Activated CD4-positive, alpha-beta T cell treated with anti-CD3 and anti-CD28 coated beads for 48 hours (primary cell): ENCODE measurements at regions not wholly inside any gene's neighbourhood (a gene's known extent, or its start where the extent isn't known, plus 50 kb on each side); places are given as distances from the start of the nearest gene placed in this dataset.
A peak's percentile ranks its signal among the peaks of the same experiment; 100 is the strongest.
"Not testable (repeated sequence)": the region's sequence is repeated elsewhere in the genome, so short reads cannot be mapped to it uniquely, and the experiment has no call there.

Experiments
- DNase-seq: peaks from one replicate; pipeline ENCODE4 v3.0.0-alpha.2; 2020

DNA sequence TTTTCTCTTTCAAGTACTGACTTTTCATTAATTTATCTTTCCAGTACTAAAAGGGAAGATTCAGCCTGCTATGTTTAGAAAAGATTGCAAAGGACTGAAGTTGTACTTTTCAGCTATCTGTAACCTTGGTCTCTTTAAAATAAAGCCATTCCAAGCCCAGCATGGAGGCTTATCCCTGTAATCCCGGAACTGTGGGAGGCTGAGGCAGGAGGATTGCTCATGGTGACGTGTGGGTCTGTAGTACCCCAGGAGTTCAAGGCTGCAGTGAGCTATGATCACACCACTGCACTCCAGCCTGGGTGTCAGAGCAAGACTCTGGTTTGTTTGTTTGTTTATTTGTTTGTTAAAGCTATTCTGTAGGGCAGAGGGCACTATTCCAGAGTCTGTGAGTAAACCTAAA is 50.6 kb upstream of the TMEM170B start:
- no peak for DNase-seq

DNA sequence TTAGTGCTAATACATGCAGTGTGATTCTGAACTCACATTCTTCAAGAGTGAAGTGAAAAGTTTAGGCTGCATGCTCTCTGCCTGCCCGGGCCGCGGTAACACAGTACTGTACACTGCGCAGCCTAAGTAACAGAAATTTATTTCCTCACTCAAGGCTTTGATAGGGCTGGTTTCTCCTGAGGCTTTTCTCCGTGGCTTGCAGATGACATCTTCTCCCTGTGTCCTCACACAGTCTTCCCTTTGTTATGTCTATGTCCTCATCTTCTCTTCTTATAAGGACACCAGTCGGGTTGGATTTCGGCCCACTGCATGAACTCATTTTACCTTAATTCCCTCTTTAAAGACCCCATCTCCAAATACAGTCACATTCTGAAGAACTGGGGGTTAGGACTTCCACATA is 51.1 kb upstream of the TMEM170B start:
- DNase-seq: no peak

DNA sequence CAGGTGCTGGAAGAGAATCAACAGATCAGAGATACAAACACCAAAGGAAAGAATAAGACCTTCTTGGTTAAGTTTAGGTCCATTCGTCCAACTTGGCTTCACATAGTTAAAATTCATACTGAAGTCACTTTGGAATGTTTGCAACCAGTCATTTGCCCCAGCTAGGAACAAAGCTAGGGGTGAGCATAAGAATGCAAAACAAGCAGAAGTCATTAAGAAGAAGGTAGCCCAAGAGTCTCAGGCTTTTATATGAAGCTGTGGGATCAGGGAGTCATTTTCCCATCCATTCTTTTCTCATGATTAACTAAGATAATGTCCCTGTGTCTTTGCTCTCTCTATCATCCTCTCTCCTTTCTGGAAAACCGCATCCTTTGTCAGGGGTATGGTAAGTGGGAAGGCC is 51.5 kb upstream of the TMEM170B start:
- no peak for DNase-seq

DNA sequence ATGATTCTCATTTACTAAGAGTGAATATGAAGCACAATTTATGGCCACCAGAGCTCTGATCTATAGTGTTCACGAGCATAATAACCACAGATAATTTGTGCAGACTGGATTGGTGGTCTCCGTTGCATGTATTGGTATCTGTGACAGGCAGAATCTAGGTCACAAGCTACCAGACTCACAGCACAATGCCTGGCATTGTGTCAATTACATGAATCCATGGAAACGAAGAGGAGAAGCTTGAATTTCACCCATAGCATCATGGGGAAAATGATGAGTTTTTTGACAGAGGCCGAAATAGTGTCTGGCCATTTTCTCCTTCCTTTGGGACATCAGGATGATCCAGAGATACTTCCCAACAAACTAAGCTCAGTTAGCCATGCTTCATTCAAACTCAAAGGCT is 52.3 kb upstream of the TMEM170B start:
- no peak for DNase-seq

DNA sequence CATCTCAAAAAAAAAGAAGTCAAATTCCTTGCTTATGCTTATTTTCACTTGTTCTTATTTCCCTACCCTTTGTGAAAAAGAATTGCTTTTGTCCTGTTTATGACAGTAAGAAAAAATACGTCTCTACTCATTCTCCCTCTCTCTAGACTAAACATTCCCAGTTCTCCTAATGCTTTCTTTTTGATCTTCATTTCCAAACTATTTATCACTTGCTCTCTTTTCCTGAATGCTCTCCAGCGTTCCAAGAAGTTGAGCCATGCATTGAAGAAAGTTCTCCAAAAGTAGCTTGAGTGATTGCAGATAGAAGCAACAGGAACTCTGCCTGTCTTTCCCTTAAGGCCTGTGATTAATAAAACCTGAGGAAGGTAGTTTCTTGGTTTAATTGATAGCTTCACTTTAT is 53.1 kb upstream of the TMEM170B start:
- DNase-seq: no peak

DNA sequence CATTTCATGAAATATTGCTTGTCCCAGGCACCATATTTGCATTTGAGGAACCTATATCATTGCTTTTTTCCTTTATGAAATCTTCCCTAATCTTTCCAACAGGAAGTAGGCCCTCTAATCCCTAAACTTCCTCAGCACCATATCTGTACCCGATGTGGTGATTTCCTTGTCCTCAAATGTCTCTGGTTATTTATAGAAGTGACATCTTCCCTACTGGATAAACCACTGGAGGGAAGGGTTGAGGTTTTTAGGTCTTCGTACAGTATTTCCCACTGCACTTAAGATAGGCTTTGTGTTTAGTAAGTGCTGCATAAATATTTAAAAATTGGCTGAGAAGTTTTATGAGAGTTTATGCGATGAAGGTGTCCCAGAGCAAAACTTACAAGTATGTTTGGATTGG is 54.9 kb upstream of the TMEM170B start:
- no peak for DNase-seq

DNA sequence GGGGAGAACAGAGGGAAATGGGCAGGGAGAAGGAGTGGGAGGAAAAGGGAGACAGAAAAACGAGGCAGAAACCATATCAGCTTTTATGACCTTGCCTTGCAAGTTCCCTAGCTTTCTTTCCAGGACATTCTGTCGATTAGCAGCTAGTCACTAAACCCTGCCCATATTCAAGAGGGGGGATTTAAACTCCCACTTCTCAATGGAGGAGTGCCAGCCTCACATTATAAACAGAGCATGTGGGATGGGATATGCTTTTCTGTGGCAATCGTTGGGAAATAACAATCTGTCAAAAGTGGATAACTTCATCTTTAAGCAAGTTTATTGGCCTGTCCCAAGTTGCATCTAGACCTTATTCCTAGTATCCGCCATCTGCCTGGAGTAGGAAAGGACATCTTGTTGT is 57.0 kb upstream of the TMEM170B start:
- no peak for DNase-seq

DNA sequence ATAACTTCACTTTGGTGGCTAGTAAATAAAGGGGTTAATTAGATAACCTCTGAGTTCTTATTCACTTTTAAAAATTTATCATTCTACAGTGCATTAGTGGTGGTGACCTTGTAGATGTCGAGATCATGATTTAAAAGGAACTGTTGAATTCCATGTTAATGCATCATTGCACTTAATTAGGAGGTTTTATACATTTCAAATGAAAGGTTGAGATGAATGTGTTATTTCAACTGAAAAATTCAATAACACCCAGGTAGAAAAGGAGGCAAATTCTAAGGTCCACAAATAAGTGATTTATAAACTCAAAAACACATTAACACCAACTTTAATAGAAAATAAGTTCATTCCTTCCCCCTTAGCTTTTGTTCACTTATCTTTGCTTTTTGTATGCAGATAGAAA is 58.3 kb upstream of the TMEM170B start:
- no peak for DNase-seq

DNA sequence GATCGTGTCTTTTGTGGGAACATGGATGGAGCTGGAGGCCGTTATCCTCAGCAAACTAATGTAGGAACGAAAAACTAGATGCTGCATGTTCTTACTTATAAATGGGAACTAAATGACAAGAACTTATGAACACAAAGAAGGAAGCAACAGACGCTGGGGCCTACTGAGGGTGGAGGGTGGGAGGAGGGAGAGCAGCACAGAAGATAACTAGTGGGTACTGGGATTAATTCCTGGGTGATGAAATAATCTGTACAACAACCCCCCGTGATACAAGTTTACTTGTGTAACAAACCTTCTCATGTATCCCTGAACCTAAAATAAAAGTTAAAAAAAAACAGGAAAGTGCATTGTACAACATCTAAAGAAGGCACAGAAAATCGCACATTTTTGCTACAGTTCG is 59.0 kb upstream of the TMEM170B start:
- no peak for DNase-seq

DNA sequence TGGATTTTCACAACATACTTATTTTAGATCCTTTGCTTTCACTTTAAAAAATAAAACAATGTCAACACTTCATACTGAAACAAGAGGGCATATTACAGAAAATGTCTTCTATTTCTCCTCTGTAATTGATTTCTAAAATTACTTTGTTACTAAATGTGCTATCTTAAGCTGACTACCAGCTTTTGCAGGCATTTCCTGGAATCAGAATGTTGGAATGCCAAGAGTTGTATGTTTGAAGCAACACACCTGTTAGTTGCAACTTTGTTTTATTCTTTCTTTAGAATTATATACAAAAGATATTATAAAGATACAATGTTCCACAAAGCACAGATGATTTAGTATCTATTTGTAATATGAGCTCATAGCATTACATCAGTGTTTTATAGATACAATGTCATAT is 62.5 kb upstream of the TMEM170B start:
- no peak for DNase-seq

DNA sequence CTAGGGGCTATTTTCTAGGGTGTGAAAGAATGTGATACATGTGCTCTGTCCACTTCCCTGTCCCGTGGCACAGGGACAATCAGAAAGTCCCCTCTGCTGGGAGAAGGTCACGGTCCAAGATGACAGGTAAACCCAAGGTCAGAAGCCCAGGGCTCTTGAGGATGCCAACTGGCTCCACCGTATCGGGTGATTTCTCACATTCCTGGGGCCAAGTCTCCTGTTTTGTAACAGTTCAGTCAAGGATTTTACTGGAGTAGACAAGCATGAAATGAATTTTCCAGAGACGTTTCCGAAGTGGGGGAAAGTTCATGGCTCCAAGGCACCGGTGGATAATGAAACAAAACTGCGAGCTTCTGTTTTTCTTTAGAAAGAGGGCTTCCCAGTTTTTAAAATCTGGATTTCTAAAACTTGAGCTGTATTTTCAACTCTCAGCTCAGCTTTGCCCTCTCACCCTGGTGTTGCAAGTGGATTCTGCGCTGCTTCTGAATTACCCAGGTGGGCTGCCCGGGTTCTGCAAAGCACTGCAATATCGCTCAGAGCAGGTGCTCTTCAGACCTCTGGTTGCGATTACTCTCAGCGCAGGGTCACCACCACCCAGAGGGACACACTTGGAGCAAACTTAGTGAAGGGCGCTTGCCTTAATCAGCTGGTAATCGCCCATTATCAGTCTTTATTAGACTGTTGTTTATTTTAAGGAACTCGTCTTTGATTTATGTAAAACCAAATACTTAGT is 64.4 kb upstream of the TMEM170B start:
- DNase-seq: no peak

DNA sequence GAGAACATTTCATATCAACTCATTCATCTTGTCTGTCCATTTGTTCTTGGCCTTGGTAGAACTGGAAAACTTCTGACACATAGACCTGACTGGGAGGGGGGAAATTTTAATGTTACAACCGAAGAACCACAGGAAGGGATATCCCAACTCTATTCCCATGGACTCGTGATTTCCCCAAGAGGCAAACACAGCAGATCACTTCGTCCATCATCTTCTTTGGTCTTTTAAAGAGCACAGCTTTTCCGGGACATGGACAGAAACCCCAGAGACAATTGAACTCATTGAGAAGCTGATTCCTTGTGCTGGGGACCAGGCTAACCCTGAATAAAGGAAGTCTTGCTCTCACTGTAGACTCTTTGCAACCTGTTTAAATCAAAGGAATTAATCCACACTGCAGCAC is 66.3 kb upstream of the TMEM170B start:
- DNase-seq: no peak

DNA sequence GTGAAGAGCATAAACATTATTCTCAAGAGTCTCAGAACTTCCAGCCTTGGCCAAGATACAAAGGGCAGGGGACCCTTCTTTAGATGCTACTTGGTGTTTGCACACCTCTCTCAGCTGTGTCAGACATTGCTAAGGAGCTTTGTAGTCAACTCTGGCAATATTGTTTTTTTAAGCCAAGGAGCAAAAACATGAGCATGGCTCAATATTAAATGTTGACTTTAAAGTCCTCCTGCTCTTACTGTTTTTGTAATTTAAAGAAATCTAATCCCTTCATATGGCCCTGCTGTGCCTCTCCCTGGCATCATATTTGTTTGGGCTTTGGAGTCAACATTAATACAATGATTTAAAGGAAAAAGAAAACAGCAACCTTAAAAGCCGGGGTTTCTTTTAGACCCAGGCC is 67.9 kb upstream of the TMEM170B start:
- DNase-seq: no peak

DNA sequence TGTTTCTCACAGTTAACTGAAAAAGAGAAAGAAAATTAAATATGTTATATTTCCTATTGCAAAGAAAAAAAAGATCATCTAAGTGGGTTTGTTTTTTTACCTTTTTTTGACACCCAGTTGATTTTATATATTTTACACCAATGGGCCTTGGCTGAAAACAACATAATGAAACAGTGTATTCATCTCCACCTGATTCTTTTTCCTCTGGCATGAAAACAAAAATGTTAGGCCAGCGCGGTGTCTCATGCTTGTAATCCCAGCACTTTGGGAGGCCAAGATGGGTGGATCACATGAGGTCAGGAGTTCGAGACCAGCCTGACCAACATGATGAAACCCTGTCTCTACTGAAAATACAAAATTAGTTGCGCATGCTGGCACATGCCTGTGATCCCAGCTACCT is 69.3 kb upstream of the TMEM170B start:
- DNase-seq: not testable (repeated sequence)

DNA sequence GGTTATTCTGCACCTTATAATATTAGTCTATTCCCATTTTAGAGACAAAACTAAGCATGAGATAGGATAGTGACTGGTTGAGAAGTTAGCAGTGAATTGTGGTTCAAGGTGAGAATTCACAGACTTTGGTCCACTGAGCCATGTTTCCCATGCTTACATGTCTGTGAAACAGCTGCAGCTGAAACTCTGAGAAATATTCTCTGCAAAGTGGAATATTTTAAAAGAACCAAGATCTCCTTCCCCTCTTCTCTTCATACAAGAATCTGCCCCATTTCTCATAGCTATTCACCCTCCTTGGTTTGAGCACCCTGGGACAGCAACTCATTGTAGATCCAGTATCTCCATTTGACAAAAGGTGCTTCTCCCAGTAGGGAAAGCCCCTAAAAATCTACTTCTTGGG is 70.2 kb upstream of the TMEM170B start:
- DNase-seq: no peak

DNA sequence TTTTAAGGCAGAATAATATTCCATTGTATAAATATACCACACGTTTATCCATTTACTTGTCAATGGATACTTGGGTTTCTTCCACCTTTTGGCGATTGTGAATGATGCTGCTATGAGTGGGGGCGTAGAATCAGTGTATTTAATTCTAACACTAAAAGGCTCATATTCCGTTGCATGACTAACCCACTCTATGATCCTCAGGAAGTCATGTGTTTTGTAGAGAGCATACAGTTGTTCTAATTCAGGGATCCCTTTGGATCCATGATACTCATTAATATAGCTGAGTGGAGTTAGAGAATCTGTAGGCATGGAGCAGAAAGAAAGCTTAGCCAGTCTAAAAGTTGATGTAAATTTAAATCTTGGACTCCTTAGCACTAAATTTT is 74.2 kb upstream of the TMEM170B start:
- DNase-seq: no peak

DNA sequence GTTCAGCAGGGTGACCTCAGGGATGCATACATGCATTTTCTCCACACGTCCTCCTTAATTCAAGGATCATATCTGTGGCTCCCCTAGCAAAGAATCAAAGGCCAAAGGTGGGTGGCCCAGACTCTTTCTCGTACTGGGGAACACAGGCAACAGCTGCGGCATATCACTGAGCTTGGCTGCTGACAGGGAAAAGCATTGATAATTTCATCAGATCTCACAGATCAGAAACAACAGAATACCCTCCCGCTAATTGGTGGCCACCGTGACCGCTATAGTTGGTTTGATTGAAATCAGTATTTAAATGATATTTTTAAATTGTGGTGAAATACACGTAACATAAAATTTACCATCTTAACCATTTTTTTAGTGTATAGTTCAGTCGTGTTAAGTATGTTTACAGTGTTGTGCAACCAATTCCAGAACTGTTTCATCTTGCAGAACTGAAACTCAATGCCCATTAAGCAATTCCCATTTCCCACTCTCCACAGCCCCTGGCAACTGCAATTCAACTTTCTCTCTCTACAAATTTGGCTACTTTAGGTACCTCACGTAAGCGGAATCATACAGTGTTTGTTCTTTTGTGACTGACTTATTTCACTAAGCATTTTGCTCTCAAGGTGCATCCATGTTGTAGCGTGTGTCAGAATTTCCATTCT is 74.7 kb upstream of the TMEM170B start:
- DNase-seq: no peak

DNA sequence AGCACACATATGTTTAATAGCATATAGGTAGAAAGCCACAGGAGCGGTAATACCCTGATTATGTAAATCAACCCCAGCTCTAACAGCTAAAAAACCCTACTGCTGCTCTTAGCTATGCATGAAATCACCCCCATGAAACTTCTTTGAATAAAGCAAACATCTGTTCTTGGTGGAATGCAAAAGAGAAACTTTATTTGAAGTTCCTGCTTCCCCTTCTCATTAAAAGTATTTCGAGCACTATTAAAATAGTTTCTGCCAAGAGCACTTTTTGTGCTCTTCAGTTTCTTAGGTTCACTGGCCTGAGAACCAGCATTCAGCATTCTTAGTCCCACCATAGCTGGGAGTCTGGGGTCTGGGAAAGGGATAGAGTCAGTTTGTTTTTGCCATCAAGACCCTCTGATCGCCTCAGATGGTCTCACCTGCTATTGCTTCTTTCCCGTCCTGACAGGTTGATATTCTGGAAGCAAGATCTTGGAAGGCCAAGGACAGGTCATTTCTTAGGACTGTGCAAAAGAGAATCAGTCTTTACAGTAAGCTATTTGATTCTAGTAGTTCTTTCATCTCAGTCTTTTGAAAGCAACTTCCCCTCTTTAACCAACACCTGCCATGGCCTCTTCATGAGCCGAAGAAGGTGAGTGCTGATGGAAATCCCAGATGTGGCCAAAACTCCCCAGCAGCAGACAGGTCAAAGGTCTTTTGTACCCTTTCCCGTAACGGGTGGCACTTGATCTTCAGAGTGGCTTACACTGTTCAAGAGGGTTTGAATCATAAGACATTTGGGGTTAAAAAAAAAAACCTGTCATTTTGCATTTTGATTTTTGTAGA is 76.5 kb upstream of the TMEM170B start:
- peak; percentile 17 for DNase-seq

DNA sequence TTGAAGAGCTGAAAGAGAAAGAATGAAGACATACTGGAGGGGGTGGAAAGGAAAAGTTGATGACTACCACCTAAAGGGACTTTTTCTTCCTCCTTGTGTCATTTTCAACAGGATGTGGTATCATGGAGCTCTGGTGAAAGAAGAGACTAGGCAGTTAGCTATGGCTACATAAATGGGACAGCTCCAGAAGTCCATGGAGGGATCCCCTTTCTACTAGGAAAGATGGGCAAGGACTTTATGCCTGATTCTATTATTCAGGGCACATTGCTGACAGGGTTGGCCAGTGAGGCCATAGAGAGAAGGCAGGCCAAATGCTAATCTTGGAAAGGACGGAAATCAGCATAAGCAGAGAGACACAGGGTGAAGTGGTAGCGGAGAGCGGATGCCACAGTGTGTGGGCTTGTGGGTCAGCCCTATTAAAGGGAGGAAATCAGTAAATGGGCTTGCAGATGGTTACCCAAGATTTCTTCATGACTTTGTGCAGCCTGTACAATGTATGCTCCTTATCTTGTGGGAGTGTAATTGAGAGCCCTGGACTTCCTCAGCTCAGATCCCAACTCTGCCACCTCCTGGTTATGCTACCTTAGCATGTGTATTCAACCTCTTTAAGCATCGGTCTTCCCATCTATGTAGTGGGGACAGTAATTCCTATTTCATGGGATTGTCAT is 77.4 kb upstream of the TMEM170B start:
- no peak for DNase-seq

DNA sequence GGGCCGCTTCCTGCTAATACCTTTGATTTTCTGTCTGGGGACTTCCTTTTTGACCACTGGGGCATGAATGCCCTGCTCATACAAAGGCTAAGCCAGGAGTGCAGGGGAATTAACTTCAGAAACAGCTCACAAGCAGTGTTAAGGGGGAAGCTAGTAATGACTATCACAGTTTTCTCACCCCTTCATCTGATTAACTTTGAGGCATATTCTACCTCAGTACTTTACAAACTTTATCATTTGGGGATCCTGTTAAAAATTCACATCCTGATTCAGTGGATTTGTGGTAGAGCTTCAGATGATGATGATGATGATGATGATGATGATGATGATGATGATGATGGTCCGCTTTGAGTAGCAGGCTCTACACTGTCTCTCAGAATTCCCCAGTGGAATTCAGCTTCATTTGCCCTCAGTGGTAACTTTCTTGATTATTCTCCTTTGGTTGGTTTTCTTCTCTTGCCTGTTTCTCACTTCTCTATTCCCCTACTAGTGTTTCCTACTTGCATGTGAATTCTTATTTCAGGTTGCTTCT is 78.4 kb upstream of the TMEM170B start:
- peak; percentile 12 for DNase-seq

DNA sequence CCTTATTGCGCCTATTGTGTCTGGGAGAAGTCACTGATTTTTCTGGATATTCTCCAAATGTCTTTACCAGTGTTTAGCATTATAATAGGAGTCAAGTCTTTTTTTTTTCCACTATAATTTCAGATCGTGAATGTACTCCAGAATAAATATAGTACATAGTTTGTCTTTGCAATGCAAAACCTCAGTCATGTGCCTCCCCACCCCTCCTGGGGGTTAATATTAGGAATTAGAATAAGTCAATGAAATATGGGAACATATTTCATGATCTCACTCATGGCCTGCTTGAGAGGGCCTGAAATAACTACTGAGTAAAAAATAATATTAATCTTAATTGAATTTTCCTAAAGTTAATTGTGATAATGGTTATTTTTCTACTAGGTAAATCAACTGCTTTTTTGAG is 79.0 kb upstream of the TMEM170B start:
- DNase-seq: no peak

DNA sequence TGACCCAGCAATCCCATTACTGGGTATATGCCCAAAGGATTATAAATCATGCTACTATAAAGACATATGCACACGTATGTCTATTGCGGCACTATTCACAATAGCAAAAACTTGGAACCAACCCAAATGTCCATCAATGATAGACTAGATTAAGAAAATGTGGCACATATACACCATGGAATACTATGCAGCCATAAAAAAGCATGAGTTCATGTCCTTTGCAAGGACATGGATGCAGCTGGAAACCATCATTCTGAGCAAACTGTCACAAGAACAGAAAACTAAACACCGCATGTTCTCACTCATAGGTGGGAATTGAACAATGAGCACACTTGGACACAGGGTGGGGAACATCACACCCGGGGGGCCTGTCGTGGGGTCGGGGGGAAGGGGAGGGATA is 80.1 kb upstream of the TMEM170B start:
- not testable (repeated sequence) for DNase-seq

DNA sequence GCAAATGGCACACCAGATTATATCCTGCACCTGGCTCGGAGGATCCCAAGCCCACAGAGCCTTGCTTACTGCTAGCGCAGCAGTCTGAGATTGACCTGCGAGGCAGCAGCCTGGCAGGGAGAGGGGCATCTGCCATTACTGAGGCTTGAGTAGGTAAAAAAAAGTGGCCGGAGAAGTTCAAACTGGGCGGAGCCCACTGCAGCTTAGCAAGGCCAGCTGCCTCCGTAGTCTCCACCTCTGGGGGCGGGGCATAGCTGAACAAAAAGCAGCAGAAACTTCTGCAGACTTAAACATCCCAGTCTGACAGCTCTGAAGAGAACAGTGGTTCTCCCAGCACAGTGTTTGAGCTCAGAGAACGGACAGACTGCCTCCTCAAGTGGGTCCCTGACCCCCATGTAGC is 85.4 kb upstream of the TMEM170B start:
- DNase-seq: not testable (repeated sequence)
